Glutamatergic neuron (in vitro differentiated cells): ENCODE measurements at regions not wholly inside any gene's neighbourhood (a gene's known extent, or its start where the extent isn't known, plus 50 kb on each side); places are given as distances from the start of the nearest gene placed in this dataset.

Source experiments
- DNase-seq: peaks from one replicate; pipeline ENCODE4 v3.0.0; 2022
- H3K27ac Mint-ChIP-seq: one replicate; pipeline ENCODE4 v1.8.0; 2020; ENCODE audit warnings: mild to moderate bottlenecking, mixed read lengths, inconsistent platforms; ENCODE audit not compliant: unreplicated experiment
- H3K27me3 Mint-ChIP-seq: one replicate; pipeline ENCODE4 v1.8.0; 2020; ENCODE audit warnings: mild to moderate bottlenecking, moderate library complexity, mixed read lengths, inconsistent platforms; ENCODE audit not compliant: unreplicated experiment
- H3K36me3 Mint-ChIP-seq: one replicate; pipeline ENCODE4 v1.8.0; 2020; ENCODE audit warnings: mild to moderate bottlenecking, mixed read lengths, inconsistent platforms; ENCODE audit not compliant: unreplicated experiment
- H3K4me1 Mint-ChIP-seq: one replicate; pipeline ENCODE4 v1.8.0; 2020; ENCODE audit warnings: mild to moderate bottlenecking, low read depth, mixed read lengths, inconsistent platforms; ENCODE audit not compliant: unreplicated experiment
- H3K4me3 Mint-ChIP-seq: one replicate; pipeline ENCODE4 v1.8.0; 2020; ENCODE audit warnings: mild to moderate bottlenecking, mixed read lengths, inconsistent platforms; ENCODE audit not compliant: unreplicated experiment
- H3K9me3 Mint-ChIP-seq: one replicate; pipeline ENCODE4 v1.8.0; 2020; ENCODE audit warnings: mild to moderate bottlenecking, moderate library complexity, mixed read lengths, inconsistent platforms; ENCODE audit not compliant: unreplicated experiment
- TF ChIP-seq, protein P1 (sequence below): fragments of 200-600 bp; sonication (generic); IDR thresholded peaks from one replicate; pipeline ENCODE4 v1.5.0; 2021; ENCODE audit not compliant: partially characterized antibody, unreplicated experiment

DNA sequence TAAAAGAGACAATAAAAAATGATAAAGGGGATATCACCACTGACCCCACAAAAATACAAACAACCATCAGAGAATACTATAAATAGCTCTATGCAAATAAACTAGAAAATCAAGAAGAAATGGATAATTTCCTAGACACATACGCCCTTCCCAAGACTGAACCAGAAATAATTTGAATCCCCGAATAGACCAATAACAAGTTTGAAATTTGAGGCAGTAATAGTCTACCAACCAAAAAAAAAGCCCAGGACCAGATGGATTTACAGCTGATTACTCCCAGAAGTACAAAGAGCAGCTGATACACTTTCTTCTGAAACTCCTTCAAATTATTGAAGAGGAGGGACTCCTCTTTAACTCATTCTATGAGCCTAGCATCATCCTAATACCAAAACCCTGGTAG, 128.1 kb downstream of the DMRTA1 start:
- peaks cover 16% of the 10 kb centered on the region for H3K36me3 Mint-ChIP-seq
- no peak overlapping the region for H3K4me3 Mint-ChIP-seq
- TF ChIP-seq, protein P1, sequence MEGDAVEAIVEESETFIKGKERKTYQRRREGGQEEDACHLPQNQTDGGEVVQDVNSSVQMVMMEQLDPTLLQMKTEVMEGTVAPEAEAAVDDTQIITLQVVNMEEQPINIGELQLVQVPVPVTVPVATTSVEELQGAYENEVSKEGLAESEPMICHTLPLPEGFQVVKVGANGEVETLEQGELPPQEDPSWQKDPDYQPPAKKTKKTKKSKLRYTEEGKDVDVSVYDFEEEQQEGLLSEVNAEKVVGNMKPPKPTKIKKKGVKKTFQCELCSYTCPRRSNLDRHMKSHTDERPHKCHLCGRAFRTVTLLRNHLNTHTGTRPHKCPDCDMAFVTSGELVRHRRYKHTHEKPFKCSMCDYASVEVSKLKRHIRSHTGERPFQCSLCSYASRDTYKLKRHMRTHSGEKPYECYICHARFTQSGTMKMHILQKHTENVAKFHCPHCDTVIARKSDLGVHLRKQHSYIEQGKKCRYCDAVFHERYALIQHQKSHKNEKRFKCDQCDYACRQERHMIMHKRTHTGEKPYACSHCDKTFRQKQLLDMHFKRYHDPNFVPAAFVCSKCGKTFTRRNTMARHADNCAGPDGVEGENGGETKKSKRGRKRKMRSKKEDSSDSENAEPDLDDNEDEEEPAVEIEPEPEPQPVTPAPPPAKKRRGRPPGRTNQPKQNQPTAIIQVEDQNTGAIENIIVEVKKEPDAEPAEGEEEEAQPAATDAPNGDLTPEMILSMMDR = no peak
- no peaks in the 10 kb centered on the region for H3K27me3 Mint-ChIP-seq
- H3K4me1 Mint-ChIP-seq = no peaks in the 10 kb centered on the region
- no peak overlapping the region for H3K27ac Mint-ChIP-seq
- no peak for DNase-seq
- peaks cover 7% of the 10 kb centered on the region for H3K9me3 Mint-ChIP-seq

DNA sequence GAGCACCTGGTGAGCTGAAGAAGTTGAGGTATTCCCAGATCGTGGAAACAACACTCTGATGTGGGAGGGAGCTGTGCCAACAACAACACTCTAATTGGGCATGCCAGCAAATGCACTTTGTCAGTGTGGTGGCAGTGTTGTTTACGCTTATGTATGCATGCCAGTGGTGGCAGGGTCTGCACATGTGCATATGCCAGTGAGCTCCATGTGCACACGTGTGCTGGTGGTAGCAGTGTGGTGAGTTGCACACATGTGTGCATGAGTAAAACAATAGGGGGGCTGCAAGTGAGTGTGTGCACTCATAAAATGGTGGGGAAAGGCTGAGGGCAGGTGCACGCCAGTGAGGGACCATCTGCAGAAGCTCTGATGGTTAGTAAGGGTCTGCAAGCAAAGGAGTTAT, 134.2 kb downstream of the DMRTA1 start:
- Mint-ChIP-seq H3K4me1 (no peaks in the 10 kb centered on the region), H3K27me3 (no peaks in the 10 kb centered on the region), H3K36me3 (no peaks in the 10 kb centered on the region), H3K9me3 (peaks cover 5% of the 10 kb centered on the region), H3K27ac (no peak overlapping the region), H3K4me3 (no peak overlapping the region)
- no peak for DNase-seq
- TF ChIP-seq, protein P1 = no peak

DNA sequence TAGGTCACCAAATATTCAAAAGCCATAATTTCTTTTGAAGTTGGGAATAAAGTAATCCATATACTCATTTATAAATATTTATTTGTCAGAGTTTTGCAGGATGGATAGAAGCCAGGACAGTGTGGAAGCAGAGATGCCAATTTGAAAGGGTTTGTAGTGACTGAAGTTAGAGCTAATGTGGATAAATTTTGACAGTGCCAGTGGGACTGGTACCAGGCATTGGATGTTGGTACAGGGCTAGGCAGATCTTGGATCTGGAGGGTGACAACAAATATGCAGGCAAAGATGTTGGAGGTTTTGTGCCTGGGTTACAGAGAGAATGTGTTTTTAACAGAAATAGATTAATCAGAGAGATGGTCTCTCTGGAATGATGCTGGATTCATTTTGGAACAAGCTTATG, 135.6 kb downstream of the DMRTA1 start:
- TF ChIP-seq, protein P1 = no peak
- Mint-ChIP-seq H3K36me3 (no peaks in the 10 kb centered on the region), H3K4me3 (no peak overlapping the region), H3K4me1 (no peaks in the 10 kb centered on the region), H3K27ac (no peak overlapping the region), H3K9me3 (peaks cover 5% of the 10 kb centered on the region), H3K27me3 (no peaks in the 10 kb centered on the region)
- no peak for DNase-seq

DNA sequence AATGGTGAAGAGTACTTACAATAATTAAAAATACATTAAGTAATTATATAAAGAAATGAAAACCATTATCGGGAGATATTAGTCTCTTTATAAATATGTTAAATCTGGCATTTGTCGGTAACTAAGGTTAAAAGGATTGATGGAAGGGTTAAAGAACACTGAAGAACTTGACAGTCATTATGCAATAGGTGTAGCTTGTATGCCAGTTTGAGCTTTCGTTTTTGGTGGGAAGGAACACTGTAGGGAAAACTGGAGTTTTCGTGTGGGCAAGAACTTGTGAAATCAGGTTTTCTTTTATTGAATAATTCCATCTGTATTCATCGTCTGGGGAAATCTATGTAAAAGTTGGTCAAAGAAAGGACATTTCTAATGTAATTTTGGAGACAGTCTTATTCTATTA, 142.3 kb downstream of the DMRTA1 start:
- no peak for DNase-seq
- no peaks in the 10 kb centered on the region for H3K27me3 Mint-ChIP-seq
- TF ChIP-seq, protein P1 = no peak
- H3K4me3 Mint-ChIP-seq = no peak overlapping the region
- H3K9me3 Mint-ChIP-seq = no peaks in the 10 kb centered on the region
- H3K36me3 Mint-ChIP-seq = no peaks in the 10 kb centered on the region
- H3K4me1 Mint-ChIP-seq = no peaks in the 10 kb centered on the region
- H3K27ac Mint-ChIP-seq = no peak overlapping the region

DNA sequence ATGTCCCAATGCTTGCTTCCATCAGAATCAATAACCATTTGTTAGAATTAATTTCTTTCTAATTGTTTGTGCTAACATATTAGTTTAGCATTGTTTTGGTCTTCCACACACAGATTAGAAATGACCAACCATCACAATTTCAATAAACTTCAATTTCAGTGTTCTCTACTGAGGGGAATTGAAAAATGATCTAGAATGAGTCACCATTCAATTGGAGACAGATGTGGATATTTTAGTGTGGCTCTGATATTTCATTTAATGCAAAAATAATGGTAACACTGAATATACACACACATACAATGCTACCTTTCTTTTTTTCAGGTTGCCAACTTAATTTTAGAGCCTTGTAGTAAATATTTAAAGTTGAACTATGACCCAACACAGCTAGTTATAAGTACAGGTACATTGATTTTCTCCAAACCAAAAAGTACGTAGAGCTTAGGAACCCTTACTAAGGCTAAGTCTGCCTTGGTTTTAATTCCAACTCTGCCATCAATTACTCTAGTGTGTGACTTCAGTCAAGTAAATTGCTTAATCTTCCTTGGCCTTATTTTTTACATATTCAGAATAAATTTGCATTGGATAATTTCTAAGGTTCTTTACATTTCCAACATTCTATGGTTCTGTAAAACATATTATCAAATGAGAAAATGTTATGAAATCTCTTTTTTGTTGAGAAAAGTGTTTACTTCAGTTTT, 143.9 kb downstream of the DMRTA1 start:
- H3K9me3 Mint-ChIP-seq = no peaks in the 10 kb centered on the region
- no peaks in the 10 kb centered on the region for H3K4me1 Mint-ChIP-seq
- H3K36me3 Mint-ChIP-seq = no peaks in the 10 kb centered on the region
- TF ChIP-seq, protein P1 = no peak
- H3K27me3 Mint-ChIP-seq = no peaks in the 10 kb centered on the region
- DNase-seq = no peak
- H3K4me3 Mint-ChIP-seq = no peak overlapping the region
- no peak overlapping the region for H3K27ac Mint-ChIP-seq
